HL-60 (cell line): ENCODE measurements at regions not wholly inside any gene's neighbourhood (a gene's known extent, or its start where the extent isn't known, plus 50 kb on each side); places are given as distances from the start of the nearest gene placed in this dataset.

Experiments
- DNase-seq, 2 experiments: peaks; one replicate each; pipeline ENCODE4 v3.0.0-alpha.2; 2010 to 2020; ENCODE audit warnings: low read depth in 1 of 2, low spot score in 1 of 2
- H3K27ac ChIP-seq: fragments of 250-450 bp; sonication (Bioruptor Pico); replicated peaks from 2 replicates; pipeline ENCODE4 v1.5.1; 2020; ENCODE audit warnings: mild to moderate bottlenecking, moderate library complexity
- H3K27me3 ChIP-seq: fragments of 250-450 bp; sonication (Bioruptor Pico); 2 replicates; pipeline ENCODE4 v1.5.1; 2021; ENCODE audit warnings: mild to moderate bottlenecking, moderate library complexity; ENCODE audit not compliant: insufficient read depth, poor library complexity, severe bottlenecking
- H3K4me3 ChIP-seq: replicated peaks from 2 replicates; pipeline ENCODE4 v1.5.1; 2011; ENCODE audit warnings: mild to moderate bottlenecking, control low read depth, low read length; ENCODE audit not compliant: insufficient read depth
- GABPA ChIP-seq: IDR thresholded peaks from 2 replicates; pipeline ENCODE4 v1.6.1; 2012; ENCODE audit warnings: low read depth
- POLR2AphosphoS5 ChIP-seq: IDR thresholded peaks from 2 replicates; pipeline ENCODE4 v1.6.1; 2012; ENCODE audit warnings: low read depth
- SPI1 ChIP-seq: IDR thresholded peaks from 2 replicates; pipeline ENCODE4 v1.6.1; 2012; ENCODE audit warnings: low read depth, mild to moderate bottlenecking, borderline replicate concordance
- TF ChIP-seq, protein P1 (sequence below): IDR thresholded peaks from 2 replicates; pipeline ENCODE4 v1.6.1; 2012; ENCODE audit warnings: low read depth; ENCODE audit not compliant: insufficient replicate concordance
- TF ChIP-seq, protein P2 (sequence below): IDR thresholded peaks from one replicate; pipeline ENCODE4 v1.5.1; 2011; ENCODE audit warnings: low read length, control low read depth, inconsistent platforms; ENCODE audit not compliant: insufficient read depth

DNA sequence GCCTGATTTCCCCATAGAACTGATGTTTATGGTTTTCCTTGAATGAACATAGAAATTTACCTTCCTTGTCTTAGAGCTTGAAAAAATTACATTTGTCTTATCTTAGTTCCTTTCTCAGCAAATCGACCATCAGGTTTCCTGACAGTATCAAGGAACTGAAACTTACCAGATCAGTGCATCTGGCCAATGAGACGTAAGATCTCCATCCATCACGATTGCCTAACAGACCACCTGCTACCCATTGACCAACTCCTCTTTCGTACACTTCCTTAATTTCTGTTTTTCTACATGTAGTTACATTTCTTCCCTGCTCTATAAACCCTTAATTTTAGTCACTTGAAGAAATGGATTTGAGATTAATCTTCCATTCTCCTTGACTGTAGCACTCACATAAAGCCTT is 57.4 kb upstream of the TMPRSS15 start:
- no peak overlapping the region for H3K4me3 ChIP-seq
- TF ChIP-seq, protein P1, sequence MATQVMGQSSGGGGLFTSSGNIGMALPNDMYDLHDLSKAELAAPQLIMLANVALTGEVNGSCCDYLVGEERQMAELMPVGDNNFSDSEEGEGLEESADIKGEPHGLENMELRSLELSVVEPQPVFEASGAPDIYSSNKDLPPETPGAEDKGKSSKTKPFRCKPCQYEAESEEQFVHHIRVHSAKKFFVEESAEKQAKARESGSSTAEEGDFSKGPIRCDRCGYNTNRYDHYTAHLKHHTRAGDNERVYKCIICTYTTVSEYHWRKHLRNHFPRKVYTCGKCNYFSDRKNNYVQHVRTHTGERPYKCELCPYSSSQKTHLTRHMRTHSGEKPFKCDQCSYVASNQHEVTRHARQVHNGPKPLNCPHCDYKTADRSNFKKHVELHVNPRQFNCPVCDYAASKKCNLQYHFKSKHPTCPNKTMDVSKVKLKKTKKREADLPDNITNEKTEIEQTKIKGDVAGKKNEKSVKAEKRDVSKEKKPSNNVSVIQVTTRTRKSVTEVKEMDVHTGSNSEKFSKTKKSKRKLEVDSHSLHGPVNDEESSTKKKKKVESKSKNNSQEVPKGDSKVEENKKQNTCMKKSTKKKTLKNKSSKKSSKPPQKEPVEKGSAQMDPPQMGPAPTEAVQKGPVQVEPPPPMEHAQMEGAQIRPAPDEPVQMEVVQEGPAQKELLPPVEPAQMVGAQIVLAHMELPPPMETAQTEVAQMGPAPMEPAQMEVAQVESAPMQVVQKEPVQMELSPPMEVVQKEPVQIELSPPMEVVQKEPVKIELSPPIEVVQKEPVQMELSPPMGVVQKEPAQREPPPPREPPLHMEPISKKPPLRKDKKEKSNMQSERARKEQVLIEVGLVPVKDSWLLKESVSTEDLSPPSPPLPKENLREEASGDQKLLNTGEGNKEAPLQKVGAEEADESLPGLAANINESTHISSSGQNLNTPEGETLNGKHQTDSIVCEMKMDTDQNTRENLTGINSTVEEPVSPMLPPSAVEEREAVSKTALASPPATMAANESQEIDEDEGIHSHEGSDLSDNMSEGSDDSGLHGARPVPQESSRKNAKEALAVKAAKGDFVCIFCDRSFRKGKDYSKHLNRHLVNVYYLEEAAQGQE, result no peak
- TF ChIP-seq, protein P2, sequence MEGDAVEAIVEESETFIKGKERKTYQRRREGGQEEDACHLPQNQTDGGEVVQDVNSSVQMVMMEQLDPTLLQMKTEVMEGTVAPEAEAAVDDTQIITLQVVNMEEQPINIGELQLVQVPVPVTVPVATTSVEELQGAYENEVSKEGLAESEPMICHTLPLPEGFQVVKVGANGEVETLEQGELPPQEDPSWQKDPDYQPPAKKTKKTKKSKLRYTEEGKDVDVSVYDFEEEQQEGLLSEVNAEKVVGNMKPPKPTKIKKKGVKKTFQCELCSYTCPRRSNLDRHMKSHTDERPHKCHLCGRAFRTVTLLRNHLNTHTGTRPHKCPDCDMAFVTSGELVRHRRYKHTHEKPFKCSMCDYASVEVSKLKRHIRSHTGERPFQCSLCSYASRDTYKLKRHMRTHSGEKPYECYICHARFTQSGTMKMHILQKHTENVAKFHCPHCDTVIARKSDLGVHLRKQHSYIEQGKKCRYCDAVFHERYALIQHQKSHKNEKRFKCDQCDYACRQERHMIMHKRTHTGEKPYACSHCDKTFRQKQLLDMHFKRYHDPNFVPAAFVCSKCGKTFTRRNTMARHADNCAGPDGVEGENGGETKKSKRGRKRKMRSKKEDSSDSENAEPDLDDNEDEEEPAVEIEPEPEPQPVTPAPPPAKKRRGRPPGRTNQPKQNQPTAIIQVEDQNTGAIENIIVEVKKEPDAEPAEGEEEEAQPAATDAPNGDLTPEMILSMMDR, result no peak
- TF ChIP-seq POLR2AphosphoS5 (peak; percentile 74), SPI1 (peak; percentile 94), GABPA (no peak)
- H3K27me3 ChIP-seq, result no peaks in the 10 kb centered on the region
- DNase-seq, result peak; percentile 70 to 82
- peak overlapping the region; percentile 64 for H3K27ac ChIP-seq

DNA sequence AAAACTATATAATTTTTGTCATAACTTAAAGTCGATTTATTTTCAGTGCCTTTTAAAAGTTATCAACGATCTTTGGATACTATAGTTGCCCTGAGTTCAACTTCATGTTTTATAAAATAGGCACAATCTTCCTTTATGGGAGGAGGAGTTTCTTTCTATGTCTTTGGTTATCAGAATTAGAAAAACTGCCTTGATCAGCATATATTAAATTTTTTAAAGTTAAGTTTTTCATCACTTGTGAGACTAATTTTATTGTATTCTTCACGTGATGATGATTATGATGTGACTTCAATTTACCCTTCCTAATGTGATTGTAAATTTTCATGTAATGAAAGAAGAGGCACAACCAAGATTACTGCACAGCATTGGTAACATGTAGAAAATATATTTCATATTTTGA is 58.2 kb upstream of the TMPRSS15 start:
- TF ChIP-seq POLR2AphosphoS5, result no peak
- no peak for TF ChIP-seq SPI1
- TF ChIP-seq, protein P2, result no peak
- no peak for TF ChIP-seq GABPA
- TF ChIP-seq, protein P1, result no peak
- H3K4me3 ChIP-seq, result no peak overlapping the region
- DNase-seq, result no peak
- no peaks in the 10 kb centered on the region for H3K27me3 ChIP-seq
- H3K27ac ChIP-seq, result peak overlapping the region; percentile 64; the same call in 1 of the 2 replicates

DNA sequence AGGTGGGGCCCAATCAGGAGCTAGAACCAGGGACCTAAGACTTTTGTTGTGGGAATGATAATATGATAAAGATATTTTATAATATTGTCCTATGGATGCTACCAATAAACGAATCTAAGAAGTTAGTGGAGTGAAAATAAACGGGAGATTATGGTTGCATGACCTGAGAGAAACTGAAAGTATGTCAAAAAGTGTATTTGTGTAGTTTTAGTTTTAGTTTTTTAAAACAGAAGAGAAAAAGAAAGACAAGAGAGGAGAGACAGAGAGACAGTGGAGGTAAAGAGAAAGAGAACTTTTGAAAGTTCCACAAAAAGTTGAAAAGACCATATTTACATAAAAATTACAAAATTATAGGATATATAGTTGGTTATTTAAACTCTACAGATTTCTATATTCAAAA is 64.1 kb upstream of the TMPRSS15 start:
- Histone ChIP-seq H3K27me3 (no peaks in the 10 kb centered on the region), H3K27ac (no peak overlapping the region), H3K4me3 (no peak overlapping the region)
- no peak for TF ChIP-seq GABPA
- TF ChIP-seq, protein P2, result no peak
- TF ChIP-seq, protein P1, result no peak
- no peak for TF ChIP-seq POLR2AphosphoS5
- TF ChIP-seq SPI1, result no peak
- DNase-seq, result no peak
